ENCODE measurements at regions not wholly inside any gene's neighbourhood (a gene's known extent, or its start where the extent isn't known, plus 50 kb on each side); places are given as distances from the start of the nearest gene placed in this dataset.
"Not testable (repeated sequence)": the region's sequence is repeated elsewhere in the genome, so short reads cannot be mapped to it uniquely, and the experiment has no call there.

GRCh38 chr5:53799644-53800043 is 239.2 kb downstream of the NDUFS4 start:
- H3K79me2 ChIP-seq (ENCODE audit: control insufficient read depth in 1 of 2, insufficient read depth in 2 of 2, low read length in 2 of 2); H4K8ac ChIP-seq (ENCODE audit: extremely low read depth, insufficient read depth, low read length); H3K56ac ChIP-seq (replicated peaks; ENCODE audit: insufficient read length, low read depth, low read length); H3K4ac ChIP-seq (replicated peaks; ENCODE audit: insufficient read length, low read depth, low read length); H4K91ac ChIP-seq (replicated peaks; ENCODE audit: insufficient read length, low read length); H3K9ac ChIP-seq (replicated peaks in 1 of 4; ENCODE audit: extremely low read depth in 1 of 4, low read depth in 3 of 4, low read length in 3 of 4); H3K79me1 ChIP-seq (ENCODE audit: low read depth, low read length); POLR2A ChIA-PET (ENCODE audit: partially characterized antibody); H2BK15ac ChIP-seq (ENCODE audit: low read length); H3K4me1 ChIP-seq (replicated peaks in 1 of 4; ENCODE audit: control insufficient read depth in 3 of 4, insufficient read depth in 4 of 4, low read length in 3 of 4); H2AK5ac ChIP-seq (ENCODE audit: low read depth, low read length); H3K27ac ChIP-seq (ENCODE audit: low read depth, low read length); H3K23me2 ChIP-seq (ENCODE audit: low read depth, low read length); H3K27me3 ChIP-seq (replicated peaks in 1 of 4; ENCODE audit: control insufficient read depth in 3 of 4, extremely low read depth in 1 of 4, insufficient read depth in 3 of 4, low read length in 3 of 4); H4K5ac ChIP-seq (ENCODE audit: insufficient read length, low read depth, low read length); H3K4me2 ChIP-seq (ENCODE audit: insufficient read depth in 1 of 2, low read depth in 2 of 2, low read length in 2 of 2); H3K14ac ChIP-seq (ENCODE audit: insufficient read length); H3K23ac ChIP-seq (ENCODE audit: insufficient read length); FAIRE-seq; H2BK120ac ChIP-seq (replicated peaks; ENCODE audit: low read depth, low read length); H2AFZ ChIP-seq (ENCODE audit: low read length); H3K36me3 ChIP-seq (ENCODE audit: control insufficient read depth in 2 of 4, insufficient read depth in 4 of 4, low read length in 3 of 4); H2BK12ac ChIP-seq (ENCODE audit: low read depth, low read length); H2BK20ac ChIP-seq (ENCODE audit: low read length); H3K18ac ChIP-seq (ENCODE audit: extremely low read depth, low read length); DNase-seq (ENCODE audit: low read depth in 1 of 2, low spot score in 2 of 2); H3K4me3 ChIP-seq (ENCODE audit: extremely low read depth in 1 of 4, insufficient read depth in 2 of 4, low read depth in 3 of 4, low read length in 4 of 4); H2BK5ac ChIP-seq (ENCODE audit: low read depth, low read length); H4K20me1 ChIP-seq (replicated peaks in 1 of 2; ENCODE audit: control insufficient read depth in 1 of 2, insufficient read depth in 2 of 2, low read length in 2 of 2): not testable (repeated sequence)
- WGBS, 2 experiments (ENCODE audit: extremely low coverage in 1 of 2, insufficient coverage in 1 of 2, insufficient read length in 1 of 2, insufficient replicate concordance in 2 of 2, low coverage in 1 of 2, low lambda C conversion rate in 2 of 2, missing lambda C conversion rate in 1 of 2), result 84% methylated on average over 9 of the region's 9 CpGs; no CpG with 5 or more reads in 1 of the 2 experiments
- peaks cover 22 to 25% of the 10 kb centered on the region in 2 experiments for H3K9me3 ChIP-seq (ENCODE audit: insufficient read depth in 2 of 2, low read depth in 1 of 2, low read length in 1 of 2)
- CTCF ChIA-PET (ENCODE audit: partially characterized antibody), result interaction anchor here (0.9 kb wide), 1 partner anchor 23 kb away, joined by 3 read pairs; no protein-coding TSS in a partner anchor

GRCh38 chr5:53808392-53808791 is 248.0 kb downstream of the NDUFS4 start:
- H4K20me1 ChIP-seq (replicated peaks in 1 of 2; ENCODE audit: control insufficient read depth in 1 of 2, insufficient read depth in 2 of 2, low read length in 2 of 2); H2BK20ac ChIP-seq (ENCODE audit: low read length); POLR2A ChIA-PET (ENCODE audit: partially characterized antibody); H3K4me3 ChIP-seq (ENCODE audit: extremely low read depth in 1 of 4, insufficient read depth in 2 of 4, low read depth in 3 of 4, low read length in 4 of 4); FAIRE-seq; H2AK5ac ChIP-seq (ENCODE audit: low read depth, low read length); H4K8ac ChIP-seq (ENCODE audit: extremely low read depth, insufficient read depth, low read length); H3K9ac ChIP-seq (replicated peaks in 1 of 4; ENCODE audit: extremely low read depth in 1 of 4, low read depth in 3 of 4, low read length in 3 of 4); H3K56ac ChIP-seq (replicated peaks; ENCODE audit: insufficient read length, low read depth, low read length); H3K4me2 ChIP-seq (ENCODE audit: insufficient read depth in 1 of 2, low read depth in 2 of 2, low read length in 2 of 2); H2BK15ac ChIP-seq (ENCODE audit: low read length); H3K9me3 ChIP-seq (ENCODE audit: insufficient read depth in 2 of 2, low read depth in 1 of 2, low read length in 1 of 2); H3K18ac ChIP-seq (ENCODE audit: extremely low read depth, low read length); H3K79me1 ChIP-seq (ENCODE audit: low read depth, low read length); H2BK5ac ChIP-seq (ENCODE audit: low read depth, low read length); H3K4me1 ChIP-seq (replicated peaks in 1 of 4; ENCODE audit: control insufficient read depth in 3 of 4, insufficient read depth in 4 of 4, low read length in 3 of 4); H3K27ac ChIP-seq (ENCODE audit: low read depth, low read length); H3K23me2 ChIP-seq (ENCODE audit: low read depth, low read length); H2BK12ac ChIP-seq (ENCODE audit: low read depth, low read length); H2AFZ ChIP-seq (ENCODE audit: low read length); H3K79me2 ChIP-seq (ENCODE audit: control insufficient read depth in 1 of 2, insufficient read depth in 2 of 2, low read length in 2 of 2); H4K5ac ChIP-seq (ENCODE audit: insufficient read length, low read depth, low read length); H3K36me3 ChIP-seq (ENCODE audit: control insufficient read depth in 2 of 4, insufficient read depth in 4 of 4, low read length in 3 of 4); CTCF ChIA-PET (ENCODE audit: partially characterized antibody); H3K4ac ChIP-seq (replicated peaks; ENCODE audit: insufficient read length, low read depth, low read length); H3K23ac ChIP-seq (ENCODE audit: insufficient read length); H2BK120ac ChIP-seq (replicated peaks; ENCODE audit: low read depth, low read length); H3K27me3 ChIP-seq (replicated peaks in 1 of 4; ENCODE audit: control insufficient read depth in 3 of 4, extremely low read depth in 1 of 4, insufficient read depth in 3 of 4, low read length in 3 of 4); H3K14ac ChIP-seq (ENCODE audit: insufficient read length); DNase-seq (ENCODE audit: low read depth in 1 of 2, low spot score in 2 of 2); H4K91ac ChIP-seq (replicated peaks; ENCODE audit: insufficient read length, low read length): not testable (repeated sequence)
- 91% methylated on average over 4 of the region's 4 CpGs; no CpG with 5 or more reads in 1 of the 2 experiments for WGBS, 2 experiments (ENCODE audit: extremely low coverage in 1 of 2, insufficient coverage in 1 of 2, insufficient read length in 1 of 2, insufficient replicate concordance in 2 of 2, low coverage in 1 of 2, low lambda C conversion rate in 2 of 2, missing lambda C conversion rate in 1 of 2)
